ENCODE measurements at regions not wholly inside any gene's neighbourhood (a gene's known extent, or its start where the extent isn't known, plus 50 kb on each side); places are given as distances from the start of the nearest gene placed in this dataset.

DNA sequence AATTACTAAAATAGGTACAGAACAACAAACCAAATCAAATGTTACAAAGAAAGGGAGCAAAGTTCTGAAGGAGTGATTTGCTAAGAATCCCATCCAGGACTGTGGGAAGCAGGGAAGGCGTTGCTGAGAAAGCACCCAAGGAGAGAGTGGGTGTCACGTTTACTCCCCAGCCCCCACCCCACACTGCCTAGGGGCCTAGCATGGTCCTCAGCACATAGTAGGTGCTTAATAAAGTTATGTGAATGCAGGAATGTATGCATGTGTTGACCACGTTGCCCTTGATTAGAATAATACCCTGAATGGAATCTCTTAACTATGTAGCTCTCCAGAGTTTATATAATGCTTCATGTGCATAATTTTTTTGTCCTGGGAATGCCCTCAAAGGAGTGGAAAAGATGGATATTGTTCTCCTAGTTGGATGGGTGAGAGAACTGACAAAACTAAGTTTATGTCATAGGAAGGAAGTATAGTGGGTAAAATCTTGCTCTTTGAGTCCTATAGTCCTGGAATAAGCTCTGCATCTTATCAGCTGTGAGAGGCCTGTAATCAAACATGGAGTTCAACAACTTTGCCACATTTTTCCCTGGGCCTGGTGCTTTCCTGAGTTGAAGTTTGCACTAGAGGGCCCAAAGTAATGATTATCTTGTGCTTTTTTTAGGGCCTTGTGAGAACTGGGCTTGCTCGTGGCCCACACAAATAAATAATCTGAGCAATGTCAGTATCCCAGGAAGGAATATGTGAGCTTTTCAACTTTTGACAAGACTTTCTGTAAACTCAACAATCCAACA is 53.8 kb upstream of the LMO2 start:
- TF ChIP-seq CTCF (conservative IDR thresholded peaks at IDR 0.05; ENCODE audit: low read depth, low read length) (no peak), EZH2 (IDR thresholded peaks at IDR 0.05; ENCODE audit: borderline replicate concordance, low read depth, low read length, poor library complexity, severe bottlenecking) (no peak)
